ENCODE measurements at regions not wholly inside any gene's neighbourhood (a gene's known extent, or its start where the extent isn't known, plus 50 kb on each side); places are given as distances from the start of the nearest gene placed in this dataset.

- Histone ChIP-seq H3K27ac (no peak overlapping the region), H3K9me3 (peaks cover 0 to 6% of the 10 kb centered on the region in 2 donors), H3K4me3 (no peak overlapping the region), H3K4me1 (no peaks in the 10 kb centered on the region), H3K27me3 (no peaks in the 10 kb centered on the region), H3K36me3 (no peaks in the 10 kb centered on the region)
- intact Hi-C loops (cut with DNase I): no loop called here
- ATAC-seq: no peak
- TF ChIP-seq CTCF (IDR thresholded peaks at IDR 0.05): no peak
- DNase-seq: no peak
Measured at GRCh38 chr1:82800721-82801120, 1000.0 kb downstream of the ADGRL2 start.

GRCh38 chr1:82799261-82799660 is 998.5 kb downstream of the ADGRL2 start:
- DNase-seq (no peak), ATAC-seq (no peak)
- Histone ChIP-seq H3K36me3 (no peaks in the 10 kb centered on the region), H3K27ac (no peak overlapping the region), H3K4me1 (no peaks in the 10 kb centered on the region), H3K27me3 (no peaks in the 10 kb centered on the region), H3K9me3 (peaks cover 0 to 6% of the 10 kb centered on the region in 2 donors), H3K4me3 (no peak overlapping the region)
- intact Hi-C loops (cut with DNase I): no loop called here
- TF ChIP-seq CTCF (IDR thresholded peaks at IDR 0.05): no peak

- ATAC-seq (no peak), DNase-seq (no peak)
- intact Hi-C loops (cut with DNase I): no loop called here
- Histone ChIP-seq H3K27ac (no peak overlapping the region), H3K9me3 (peaks cover 0 to 17% of the 10 kb centered on the region in 2 donors), H3K4me1 (no peaks in the 10 kb centered on the region), H3K27me3 (no peaks in the 10 kb centered on the region), H3K36me3 (no peaks in the 10 kb centered on the region), H3K4me3 (no peak overlapping the region)
- no peak for TF ChIP-seq CTCF (IDR thresholded peaks at IDR 0.05)
Measured at GRCh38 chr1:82795508-82796149, 994.9 kb downstream of the ADGRL2 start.

- Histone ChIP-seq H3K36me3 (no peaks in the 10 kb centered on the region), H3K27ac (no peak overlapping the region), H3K27me3 (no peaks in the 10 kb centered on the region), H3K9me3 (peaks cover 0 to 19% of the 10 kb centered on the region in 2 donors), H3K4me1 (no peaks in the 10 kb centered on the region), H3K4me3 (no peak overlapping the region)
- no peak for TF ChIP-seq CTCF (IDR thresholded peaks at IDR 0.05)
- DNase-seq (no peak), ATAC-seq (no peak)
- intact Hi-C loops (cut with DNase I): no loop called here
Measured at GRCh38 chr1:82792151-82792550, 991.4 kb downstream of the ADGRL2 start.

- TF ChIP-seq CTCF (IDR thresholded peaks at IDR 0.05): no peak
- Histone ChIP-seq H3K27ac (no peak overlapping the region), H3K4me3 (no peak overlapping the region), H3K27me3 (no peaks in the 10 kb centered on the region), H3K9me3 (peaks cover 0 to 19% of the 10 kb centered on the region in 2 donors), H3K36me3 (no peaks in the 10 kb centered on the region), H3K4me1 (no peaks in the 10 kb centered on the region)
- no peak for DNase-seq
- intact Hi-C loops (cut with DNase I): no loop called here
- ATAC-seq: no peak
Measured at GRCh38 chr1:82790556-82790955, 989.8 kb downstream of the ADGRL2 start.

All from left lung (tissue), 4 donors.